ENCODE measurements at regions not wholly inside any gene's neighbourhood (a gene's known extent, or its start where the extent isn't known, plus 50 kb on each side); places are given as distances from the start of the nearest gene placed in this dataset.

- TF ChIP-seq POLR2AphosphoS5 (IDR thresholded peaks at IDR 0.05): no peak
- no peak for TF ChIP-seq POLR2A (IDR thresholded peaks at IDR 0.05)
- no peak for TF ChIP-seq CTCF (IDR thresholded peaks at IDR 0.05)
- no peak for TF ChIP-seq EP300 (IDR thresholded peaks at IDR 0.05)
These were observed 117.2 kb upstream of the BMP5 start for GRCh38 chr6:55992546-55992945.
